ENCODE measurements at regions not wholly inside any gene's neighbourhood (a gene's known extent, or its start where the extent isn't known, plus 50 kb on each side); places are given as distances from the start of the nearest gene placed in this dataset.

DNA sequence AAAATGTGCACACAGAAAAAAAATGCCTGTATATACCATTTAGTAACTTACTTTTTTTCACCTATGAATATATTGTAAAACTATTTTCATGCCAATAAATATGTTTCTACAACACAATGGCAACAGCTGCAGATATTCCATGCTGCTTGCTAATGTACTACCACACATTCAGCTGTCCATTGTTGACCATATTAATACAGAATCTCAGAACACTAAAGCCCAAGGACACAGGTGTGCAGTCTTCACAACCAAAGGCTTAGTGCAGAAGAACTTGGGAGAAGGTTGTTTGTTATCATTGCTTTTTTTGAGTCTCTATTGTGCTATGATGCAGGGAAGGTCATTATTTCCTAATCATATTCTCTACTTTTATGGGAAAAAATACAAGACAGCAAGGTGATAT lies 79.6 kb downstream of the DIPK2A start:
- Mint-ChIP-seq H3K27me3 (peaks cover 0 to 2% (median 0%) of the 10 kb centered on the region in 5 donors), H3K27ac (no peak overlapping the region), H3K4me3 (no peak overlapping the region), H3K9me3 (no peaks in the 10 kb centered on the region), H3K4me1 (no peaks in the 10 kb centered on the region), H3K36me3 (no peaks in the 10 kb centered on the region)
- DNase-seq (no peak), ATAC-seq (no peak)
- POLR2A ChIA-PET, result no interaction called here

- POLR2A ChIA-PET, result no interaction called here
- Mint-ChIP-seq H3K36me3 (no peaks in the 10 kb centered on the region), H3K9me3 (no peaks in the 10 kb centered on the region), H3K27ac (no peak overlapping the region), H3K27me3 (peaks cover 0 to 2% (median 0%) of the 10 kb centered on the region in 5 donors), H3K4me1 (no peaks in the 10 kb centered on the region), H3K4me3 (no peak overlapping the region)
- DNase-seq, result no peak
- ATAC-seq, result no peak
Observed at GRCh38 chr3:144052275-144052674, 80.7 kb downstream of the DIPK2A start.

DNA sequence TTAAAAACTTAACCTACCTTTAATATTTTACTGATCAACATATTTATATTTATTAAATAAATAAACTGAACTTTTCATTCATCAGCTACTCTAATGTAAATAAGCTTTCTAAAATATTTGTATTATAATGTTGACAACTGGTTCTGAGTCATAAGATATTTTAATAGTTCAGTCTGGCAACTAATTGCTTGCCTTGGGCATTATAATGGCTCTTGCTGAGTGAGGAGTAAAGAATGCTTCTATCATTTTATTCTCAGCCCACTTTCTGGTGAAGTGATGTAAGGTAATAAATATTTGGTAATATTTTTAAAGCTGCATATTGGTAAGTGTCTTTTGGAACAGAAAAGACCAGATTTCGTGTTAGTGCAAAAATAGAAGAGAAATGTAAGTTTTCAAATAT lies 81.5 kb downstream of the DIPK2A start:
- DNase-seq, result no peak
- no peaks in the 10 kb centered on the region for H3K9me3 Mint-ChIP-seq
- ATAC-seq, result no peak
- H3K27ac Mint-ChIP-seq, result no peak overlapping the region
- no peaks in the 10 kb centered on the region for H3K36me3 Mint-ChIP-seq
- no peaks in the 10 kb centered on the region for H3K4me1 Mint-ChIP-seq
- H3K27me3 Mint-ChIP-seq, result peaks cover 0 to 2% (median 0%) of the 10 kb centered on the region in 5 donors
- no peak overlapping the region for H3K4me3 Mint-ChIP-seq
- POLR2A ChIA-PET, result no interaction called here

DNA sequence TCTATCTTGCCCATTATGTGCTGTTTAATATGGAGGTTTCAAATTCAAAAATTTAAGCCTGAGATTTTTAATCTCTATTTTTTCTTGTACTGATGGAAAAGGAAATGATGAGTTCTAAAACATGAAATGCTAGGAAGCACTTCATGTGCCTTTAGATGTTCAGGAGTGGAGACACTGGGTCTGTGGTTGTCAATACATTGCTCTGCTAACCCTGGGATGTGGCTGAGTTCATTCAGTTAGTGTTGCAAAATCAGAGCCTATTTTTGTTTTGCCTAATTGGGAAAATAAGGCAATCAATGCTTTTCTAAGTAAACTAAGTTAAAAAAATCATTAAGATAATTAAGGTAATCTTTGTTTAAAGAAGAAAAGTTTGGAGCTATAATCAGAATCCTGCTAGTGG lies 83.1 kb downstream of the DIPK2A start:
- H3K9me3 Mint-ChIP-seq, result no peaks in the 10 kb centered on the region
- POLR2A ChIA-PET, result no interaction called here
- no peak overlapping the region for H3K4me3 Mint-ChIP-seq

DNA sequence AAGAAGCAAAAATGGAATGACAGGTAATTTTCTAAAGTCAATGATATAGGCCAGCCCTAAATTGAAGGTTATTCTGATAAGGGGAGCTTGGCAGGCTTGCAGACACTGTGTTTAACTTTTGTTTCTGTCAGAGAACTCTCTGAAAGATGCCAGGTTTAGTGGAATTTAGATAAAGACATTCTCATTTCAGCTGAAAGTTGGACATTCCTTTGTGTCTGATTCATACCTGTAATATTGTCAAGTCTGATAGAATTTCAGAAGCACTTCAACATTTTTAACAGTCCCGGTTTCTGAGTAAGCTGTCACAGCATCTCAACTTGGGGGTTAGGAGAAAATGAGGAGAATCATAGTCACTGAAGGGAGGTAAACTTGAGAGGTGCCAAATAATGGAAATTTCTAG lies 84.0 kb downstream of the DIPK2A start:
- no peak overlapping the region for H3K27ac Mint-ChIP-seq
- ATAC-seq (no peak), DNase-seq (no peak)
- POLR2A ChIA-PET, result no interaction called here
- H3K4me3 Mint-ChIP-seq, result no peak overlapping the region
- no peaks in the 10 kb centered on the region for H3K9me3 Mint-ChIP-seq
- H3K27me3 Mint-ChIP-seq, result peaks cover 0 to 2% (median 0%) of the 10 kb centered on the region in 5 donors
- no peaks in the 10 kb centered on the region for H3K4me1 Mint-ChIP-seq
- no peaks in the 10 kb centered on the region for H3K36me3 Mint-ChIP-seq

More for the DNA sequence above, 83.1 kb downstream of the DIPK2A start:
- H3K4me1 Mint-ChIP-seq, result no peaks in the 10 kb centered on the region
- ATAC-seq (no peak), DNase-seq (no peak)
- H3K27me3 Mint-ChIP-seq, result peaks cover 0 to 2% (median 0%) of the 10 kb centered on the region in 5 donors
- H3K27ac Mint-ChIP-seq, result no peak overlapping the region
- H3K36me3 Mint-ChIP-seq, result no peaks in the 10 kb centered on the region

DNA sequence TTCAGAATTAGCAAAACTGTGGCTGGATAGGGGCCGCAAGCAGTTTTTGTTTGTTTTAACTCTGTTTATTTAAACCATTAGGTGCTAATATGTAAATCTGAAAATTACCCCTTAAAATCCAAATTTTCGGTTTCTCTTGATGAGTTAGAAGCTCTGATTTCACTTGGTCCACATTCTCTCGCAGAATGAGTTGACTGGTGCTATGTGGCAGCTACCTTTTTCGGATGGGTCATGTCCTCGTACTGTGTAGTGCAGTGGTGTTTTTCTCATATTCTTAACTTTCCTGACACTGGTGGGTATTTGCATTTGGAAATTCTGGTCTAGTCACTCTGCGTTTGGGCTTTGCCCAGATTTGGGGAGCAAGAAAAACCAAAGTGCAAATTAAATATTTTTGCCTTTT lies 87.1 kb downstream of the DIPK2A start:
- Mint-ChIP-seq H3K27ac (no peak overlapping the region), H3K27me3 (peaks cover 0 to 2% (median 0%) of the 10 kb centered on the region in 5 donors), H3K4me1 (no peaks in the 10 kb centered on the region), H3K36me3 (no peaks in the 10 kb centered on the region), H3K9me3 (no peaks in the 10 kb centered on the region), H3K4me3 (no peak overlapping the region)
- ATAC-seq, result no peak
- POLR2A ChIA-PET, result no interaction called here
- DNase-seq, result no peak

GRCh38 chr3:144059481-144059880 lies 87.9 kb downstream of the DIPK2A start:
- Mint-ChIP-seq H3K27ac (no peak overlapping the region), H3K27me3 (peaks cover 0 to 2% (median 0%) of the 10 kb centered on the region in 5 donors), H3K36me3 (no peaks in the 10 kb centered on the region), H3K4me1 (no peaks in the 10 kb centered on the region), H3K4me3 (no peak overlapping the region), H3K9me3 (no peaks in the 10 kb centered on the region)
- ATAC-seq, result no peak
- no peak for DNase-seq
- POLR2A ChIA-PET, result no interaction called here

DNA sequence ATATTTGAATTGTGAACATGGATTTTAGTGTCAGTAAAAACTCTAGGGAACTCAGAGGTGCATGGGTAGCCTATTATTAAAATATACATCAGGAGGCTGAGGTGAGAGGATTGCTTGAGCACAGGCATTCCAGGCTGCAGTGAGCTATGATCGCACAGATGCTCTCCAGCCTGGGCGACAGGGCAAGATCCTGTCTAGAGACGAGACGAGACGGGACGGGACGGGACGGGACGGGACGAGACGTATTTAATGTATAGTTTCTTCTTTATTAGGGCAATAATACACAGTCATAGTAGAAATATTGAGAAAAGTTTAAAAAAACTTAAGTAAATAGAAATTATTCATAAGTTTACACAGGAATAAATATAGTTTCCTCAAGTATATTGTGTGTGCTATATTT lies 89.3 kb downstream of the DIPK2A start:
- H3K27me3 Mint-ChIP-seq, result peaks cover 0 to 2% (median 0%) of the 10 kb centered on the region in 5 donors
- no peak overlapping the region for H3K4me3 Mint-ChIP-seq
- POLR2A ChIA-PET, result no interaction called here
- H3K36me3 Mint-ChIP-seq, result no peaks in the 10 kb centered on the region
- H3K9me3 Mint-ChIP-seq, result no peaks in the 10 kb centered on the region
- H3K4me1 Mint-ChIP-seq, result no peaks in the 10 kb centered on the region
- DNase-seq (no peak), ATAC-seq (no peak)
- H3K27ac Mint-ChIP-seq, result no peak overlapping the region

DNA sequence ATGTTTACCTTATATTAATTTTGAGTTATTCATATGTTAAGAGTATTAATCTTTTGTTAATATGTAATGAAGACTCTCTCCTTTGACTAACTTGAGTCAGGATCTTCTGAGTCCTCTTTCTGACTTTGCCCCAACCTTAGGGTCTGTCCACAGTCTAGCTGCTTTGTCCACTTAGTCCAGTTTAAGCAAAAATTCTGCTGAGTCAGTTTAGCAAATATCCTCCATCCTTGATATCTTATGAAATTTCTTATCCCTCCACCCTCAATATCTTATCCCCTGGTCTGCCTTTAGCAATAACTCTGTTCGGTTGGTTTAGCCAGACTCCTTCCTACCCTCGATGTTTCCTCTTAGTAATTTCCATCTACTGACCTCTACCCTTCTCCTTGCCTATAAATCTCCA lies 91.7 kb downstream of the DIPK2A start:
- ATAC-seq (no peak), DNase-seq (no peak)
- Mint-ChIP-seq H3K27me3 (peaks cover 0 to 11% (median 5%) of the 10 kb centered on the region in 5 donors), H3K4me3 (no peak overlapping the region), H3K9me3 (no peaks in the 10 kb centered on the region), H3K27ac (no peak overlapping the region), H3K36me3 (peaks cover 0 to 2% (median 0%) of the 10 kb centered on the region in 3 donors), H3K4me1 (no peaks in the 10 kb centered on the region)
- POLR2A ChIA-PET, result no interaction called here

DNA sequence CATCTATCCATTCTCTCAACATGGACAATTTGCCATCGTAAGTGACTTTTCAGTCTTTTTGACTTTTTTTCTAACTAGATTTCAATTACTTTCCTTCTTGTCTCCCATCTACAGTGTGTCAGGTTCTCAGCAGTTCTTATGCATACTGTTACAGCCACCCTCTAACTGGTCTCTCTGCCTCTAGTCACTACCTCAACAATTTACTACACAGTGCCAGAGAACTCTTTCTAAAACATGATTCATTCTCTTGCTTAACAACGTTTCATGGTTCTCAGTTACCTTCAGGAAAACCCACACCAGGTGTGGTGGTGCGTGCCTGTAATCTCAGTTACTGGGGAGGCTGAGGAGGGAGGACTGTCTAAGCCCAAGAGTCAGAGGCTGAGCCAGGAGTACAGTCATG lies 95.4 kb downstream of the DIPK2A start:
- POLR2A ChIA-PET, result no interaction called here
- DNase-seq (no peak), ATAC-seq (no peak)
- peaks cover 0 to 19% (median 2%) of the 10 kb centered on the region in 3 donors for H3K36me3 Mint-ChIP-seq
- H3K27me3 Mint-ChIP-seq, result peaks cover 0 to 12% (median 6%) of the 10 kb centered on the region in 5 donors
- peak overlapping the region in 1 of 10 donors; percentile 44 for H3K27ac Mint-ChIP-seq
- H3K9me3 Mint-ChIP-seq, result peaks cover 0 to 33% (median 15%) of the 10 kb centered on the region in 9 donors
- H3K4me3 Mint-ChIP-seq, result no peak overlapping the region
- no peaks in the 10 kb centered on the region for H3K4me1 Mint-ChIP-seq

DNA sequence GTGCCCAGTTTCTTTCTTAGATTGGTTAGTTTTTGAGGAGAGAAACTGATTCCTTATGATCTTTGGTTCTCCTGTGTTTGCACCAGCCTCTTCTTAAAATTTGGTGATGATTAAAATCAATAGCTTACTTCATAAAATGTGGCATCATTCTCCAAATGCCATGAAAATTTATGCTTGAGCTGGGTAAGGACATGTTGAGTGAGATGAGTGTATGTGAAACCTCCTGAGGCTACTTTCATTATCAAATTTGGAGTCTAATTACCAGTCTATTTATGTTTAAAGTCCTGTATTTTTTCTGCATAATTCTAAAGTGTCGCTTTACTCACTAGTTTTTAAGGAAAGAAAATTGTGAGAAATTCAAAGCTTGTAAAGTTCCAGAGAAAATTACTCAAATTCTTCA lies 102.1 kb downstream of the DIPK2A start:
- Mint-ChIP-seq H3K36me3 (peaks cover 0 to 27% (median 0%) of the 10 kb centered on the region in 3 donors), H3K9me3 (peaks cover 0 to 46% (median 23%) of the 10 kb centered on the region in 9 donors), H3K4me3 (no peak overlapping the region), H3K27ac (no peak overlapping the region), H3K4me1 (no peaks in the 10 kb centered on the region), H3K27me3 (peaks cover 0 to 9% (median 1%) of the 10 kb centered on the region in 5 donors)
- no peak for DNase-seq
- ATAC-seq, result no peak
- POLR2A ChIA-PET, result no interaction called here

DNA sequence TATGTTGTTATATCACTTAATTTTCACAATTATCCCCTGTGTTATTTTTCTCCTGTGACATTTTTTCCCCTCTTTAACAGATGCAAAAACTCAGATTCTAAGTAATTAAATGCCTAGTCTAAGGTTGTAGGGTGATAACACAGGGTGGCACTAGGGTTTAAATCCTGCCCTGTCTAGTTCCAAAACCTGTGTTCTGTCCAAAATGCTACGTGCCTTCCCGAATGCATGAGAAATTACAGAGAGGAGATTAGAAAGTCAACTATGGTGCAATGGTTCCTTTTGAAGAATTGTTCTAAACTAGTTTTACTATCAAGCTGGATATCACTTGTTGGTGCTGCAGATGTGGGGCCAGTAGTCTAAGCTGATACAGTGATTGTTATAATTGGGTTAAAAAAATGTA lies 108.0 kb downstream of the DIPK2A start:
- POLR2A ChIA-PET, result no interaction called here
- no peaks in the 10 kb centered on the region for H3K36me3 Mint-ChIP-seq
- DNase-seq (no peak), ATAC-seq (no peak)
- H3K9me3 Mint-ChIP-seq, result no peaks in the 10 kb centered on the region
- no peak overlapping the region for H3K27ac Mint-ChIP-seq
- H3K4me1 Mint-ChIP-seq, result peaks cover 0 to 1% (median 0%) of the 10 kb centered on the region in 4 donors
- no peak overlapping the region for H3K4me3 Mint-ChIP-seq
- H3K27me3 Mint-ChIP-seq, result peaks cover 1 to 16% (median 5%) of the 10 kb centered on the region in 5 donors

DNA sequence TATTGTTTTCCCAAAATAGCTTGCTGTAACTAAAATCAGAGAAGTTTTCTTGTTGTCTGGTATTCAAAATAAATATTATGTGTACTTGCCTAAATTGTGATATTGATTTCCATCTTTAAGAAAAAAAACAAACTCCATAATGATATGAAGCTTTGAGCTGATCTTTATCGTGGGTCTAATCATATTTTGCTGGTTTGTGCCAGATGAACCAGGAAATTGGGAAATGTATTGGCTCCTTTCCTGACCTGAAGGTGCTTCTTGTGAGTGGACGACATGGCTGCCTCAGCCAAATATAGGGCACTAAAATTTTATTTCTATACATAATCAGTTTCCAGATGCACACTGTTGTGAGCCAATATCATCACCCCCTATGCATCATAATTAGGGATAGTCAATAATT lies 113.3 kb downstream of the DIPK2A start:
- no peak overlapping the region for H3K27ac Mint-ChIP-seq
- ATAC-seq (no peak), DNase-seq (no peak)
- peaks cover 0 to 1% (median 0%) of the 10 kb centered on the region in 4 donors for H3K4me1 Mint-ChIP-seq
- POLR2A ChIA-PET, result no interaction called here
- peaks cover 4 to 18% (median 6%) of the 10 kb centered on the region in 5 donors for H3K27me3 Mint-ChIP-seq
- H3K9me3 Mint-ChIP-seq, result no peaks in the 10 kb centered on the region
- no peaks in the 10 kb centered on the region for H3K36me3 Mint-ChIP-seq
- no peak overlapping the region for H3K4me3 Mint-ChIP-seq

GRCh38 chr3:144085964-144086363 lies 114.3 kb downstream of the DIPK2A start:
- ATAC-seq (no peak), DNase-seq (no peak)
- POLR2A ChIA-PET, result no interaction called here
- no peaks in the 10 kb centered on the region for H3K36me3 Mint-ChIP-seq
- H3K4me3 Mint-ChIP-seq, result no peak overlapping the region
- no peaks in the 10 kb centered on the region for H3K9me3 Mint-ChIP-seq
- peaks cover 4 to 16% (median 6%) of the 10 kb centered on the region in 5 donors for H3K27me3 Mint-ChIP-seq
- H3K4me1 Mint-ChIP-seq, result peaks cover 0 to 1% (median 0%) of the 10 kb centered on the region in 4 donors
- H3K27ac Mint-ChIP-seq, result no peak overlapping the region

All from naive thymus-derived CD8-positive, alpha-beta T cell (primary cell).